IMR-90 (cell line): ENCODE measurements at regions not wholly inside any gene's neighbourhood (a gene's known extent, or its start where the extent isn't known, plus 50 kb on each side); places are given as distances from the start of the nearest gene placed in this dataset.

ENCODE experiments used
- ATAC-seq: fragments of 200-7000 bp; cut with Tn5 transposase; 2 replicates; pipeline ENCODE4 v1.9.1; 2020; ENCODE audit warnings: low read depth, mild to moderate bottlenecking, moderate library complexity
- BruUV-seq: library from RNA; stranded (reverse); fragments of 400-500 nt; replicated peaks from 2 replicates; lab custom pipeline; 2021; lab: Mats Ljungman, UMichigan
- CTCF ChIA-PET: fragments of 300-600 bp; formaldehyde crosslinking; extraction: SDS; loops from one replicate; lab custom pipeline; 2021; ENCODE audit warnings: antibody characterized with exemption; lab: Yijun Ruan, JAX
- POLR2A ChIA-PET: fragments of 300-600 bp; sonication (Branson Sonifier 250); formaldehyde crosslinking; loops from one replicate; lab custom pipeline; 2022; ENCODE audit warnings: antibody characterized with exemption; ENCODE audit not compliant: unreplicated experiment; lab: Charles Lee
- DNase-seq: peaks from one replicate; pipeline ENCODE4 v3.0.0; 2013
- H2AFZ ChIP-seq: replicated peaks from 2 replicates; pipeline ENCODE3; 2013; ENCODE audit warnings: low read length, mild to moderate bottlenecking; ENCODE audit not compliant: poor library complexity
- H2AK5ac ChIP-seq: 2 replicates; pipeline ENCODE4 v1.6.1; 2013; ENCODE audit warnings: low read depth, low read length, inconsistent platforms
- H2AK9ac ChIP-seq: replicated peaks from 2 replicates; pipeline ENCODE3; 2013; ENCODE audit warnings: mild to moderate bottlenecking, low read depth, low read length, moderate library complexity; ENCODE audit not compliant: poor library complexity
- H2BK120ac ChIP-seq: 2 replicates; pipeline ENCODE4 v1.6.1; 2013; ENCODE audit warnings: low read depth, low read length, inconsistent platforms
- H2BK15ac ChIP-seq: 3 replicates; pipeline ENCODE4 v1.6.1; 2013; ENCODE audit warnings: low read depth, low read length, inconsistent platforms
- H2BK20ac ChIP-seq: 2 replicates; pipeline ENCODE4 v1.6.1; 2013; ENCODE audit warnings: low read depth, mild to moderate bottlenecking, inconsistent platforms, low read length, moderate library complexity
- H2BK5ac ChIP-seq: 2 replicates; pipeline ENCODE4 v1.6.1; 2013; ENCODE audit warnings: mild to moderate bottlenecking, low read depth, low read length, inconsistent platforms; ENCODE audit not compliant: poor library complexity, severe bottlenecking
- H3K14ac ChIP-seq: replicated peaks from 2 replicates; pipeline ENCODE4 v1.6.1; 2013; ENCODE audit warnings: low read depth, low read length, inconsistent platforms
- H3K18ac ChIP-seq: 2 replicates; pipeline ENCODE4 v1.6.1; 2013; ENCODE audit warnings: low read depth, low read length, control low read depth
- H3K23ac ChIP-seq: 2 replicates; pipeline ENCODE4 v1.6.1; 2013; ENCODE audit warnings: low read depth, low read length, inconsistent platforms
- H3K27ac ChIP-seq: 2 replicates; pipeline ENCODE4 v1.5.1; 2013; ENCODE audit warnings: mild to moderate bottlenecking, control low read depth, low read length; ENCODE audit not compliant: insufficient read depth
- H3K27me3 ChIP-seq: 2 replicates; pipeline ENCODE4 v1.6.1; 2013; ENCODE audit warnings: low read length; ENCODE audit not compliant: control insufficient read depth, insufficient read depth
- H3K36me3 ChIP-seq: 2 replicates; pipeline ENCODE4 v1.6.1; 2013; ENCODE audit warnings: low read length, mixed read lengths; ENCODE audit not compliant: control insufficient read depth, insufficient read depth
- H3K4ac ChIP-seq: 2 replicates; pipeline ENCODE4 v1.6.1; 2013; ENCODE audit warnings: low read depth, low read length, inconsistent platforms
- H3K4me1 ChIP-seq: 2 replicates; pipeline ENCODE4 v1.6.1; 2013; ENCODE audit warnings: low read length, mixed read lengths; ENCODE audit not compliant: control insufficient read depth, insufficient read depth
- H3K4me2 ChIP-seq: 2 replicates; pipeline ENCODE4 v1.6.1; 2013; ENCODE audit warnings: low read depth, mild to moderate bottlenecking, control low read depth, low read length, moderate library complexity
- H3K4me3 ChIP-seq: 2 replicates; pipeline ENCODE4 v1.5.1; 2013; ENCODE audit warnings: low read depth, mild to moderate bottlenecking, control low read depth, low read length, moderate library complexity; ENCODE audit not compliant: insufficient read depth
- H3K56ac ChIP-seq: 2 replicates; pipeline ENCODE4 v1.6.1; 2013; ENCODE audit warnings: low read length, inconsistent platforms; ENCODE audit not compliant: insufficient read depth; ENCODE audit errors: extremely low read depth
- H3K79me1 ChIP-seq, 2 experiments: 2 replicates each; pipeline ENCODE4 v1.6.1; 2013; ENCODE audit warnings: low read length in 2 of 2, inconsistent platforms in 1 of 2, low read depth in 1 of 2
- H3K9ac ChIP-seq: 2 replicates; pipeline ENCODE4 v1.6.1; 2013; ENCODE audit warnings: low read depth, low read length, control low read depth
- H3K9me1 ChIP-seq: 2 replicates; pipeline ENCODE4 v1.6.1; 2013; ENCODE audit warnings: low read length, inconsistent platforms; ENCODE audit not compliant: insufficient read depth
- H3K9me3 ChIP-seq: 2 replicates; pipeline ENCODE4 v1.6.1; 2013; ENCODE audit warnings: low read length; ENCODE audit not compliant: control insufficient read depth, insufficient read depth
- H4K20me1 ChIP-seq: 2 replicates; pipeline ENCODE4 v1.6.1; 2013; ENCODE audit warnings: low read length, inconsistent platforms; ENCODE audit not compliant: insufficient read depth
- H4K5ac ChIP-seq: 2 replicates; pipeline ENCODE4 v1.6.1; 2013; ENCODE audit warnings: mild to moderate bottlenecking, low read depth, low read length, control low read depth
- H4K8ac ChIP-seq, 2 experiments: 2 replicates each; pipeline ENCODE4 v1.6.1; 2013; ENCODE audit warnings: low read depth in 2 of 2, low read length in 2 of 2, control low read depth in 1 of 2, inconsistent platforms in 1 of 2
- H4K91ac ChIP-seq: 2 replicates; pipeline ENCODE4 v1.6.1; 2013; ENCODE audit warnings: low read depth, low read length, inconsistent platforms; ENCODE audit not compliant: insufficient read depth
- CHD1 ChIP-seq: IDR thresholded peaks from 2 replicates; pipeline ENCODE4 v1.6.1; 2012; ENCODE audit warnings: low read depth, low read length, improper control_type of control experiment
- WGBS, 2 experiments: methylation state at CpG; one replicate each; pipeline versions ENCODE4 v1.1.5 to v1.1.7; 2013; ENCODE audit warnings: missing lambda C conversion rate in 2 of 2; ENCODE audit not compliant: insufficient read length in 1 of 2; ENCODE audit errors: extremely low coverage in 2 of 2; 5-methylcytosine and 5-hydroxymethylcytosine counted together
- dilution Hi-C: fragments of 300-500 bp; cut with HindIII; formaldehyde crosslinking; loops from one replicate; pipeline ENCODE4 v1.14.3; 2018; ENCODE audit warnings: low sequenced_read_pairs; ENCODE audit not compliant: unreplicated experiment
- in situ Hi-C: fragments of 300-500 bp; cut with MboI; formaldehyde crosslinking; loops from 3 replicates; pipeline ENCODE4 v1.14.3; 2019; ENCODE audit warnings: low sequenced_read_pairs, inconsistent platforms, mixed read lengths
- intact Hi-C: fragments of 100-400 bp; cut with micrococcal nuclease; formaldehyde crosslinking; loops from 2 replicates; pipeline ENCODE4 v1.10.0; 2022
- TF ChIP-seq, protein P1 (sequence below): conservative IDR thresholded peaks from 2 replicates; pipeline ENCODE4 v1.5.1; 2012; ENCODE audit warnings: mild to moderate bottlenecking, low read depth, low read length, improper control_type of control experiment

DNA sequence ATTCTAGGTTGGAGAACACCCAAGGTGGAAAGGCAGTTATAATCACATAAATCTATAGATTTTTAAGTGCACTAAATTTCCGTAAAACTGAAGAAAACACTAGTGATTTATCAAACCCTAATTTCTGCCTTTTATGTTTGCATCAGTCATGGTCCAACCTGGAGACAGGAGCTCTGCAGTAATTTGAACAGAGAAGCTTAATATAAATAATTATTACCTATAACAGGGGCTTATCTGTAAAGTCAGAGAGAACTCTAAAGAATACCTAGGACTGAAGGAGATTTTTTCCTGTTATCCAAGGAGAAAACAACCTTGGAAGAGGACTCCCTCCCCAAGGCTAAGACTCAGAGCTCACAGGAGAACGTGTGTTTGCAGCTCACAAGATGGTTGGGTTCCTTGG is 95.1 kb downstream of the MPP7 start:
- H3K23ac ChIP-seq: no peak overlapping the region
- no peaks in the 10 kb centered on the region for H3K36me3 ChIP-seq
- no peak overlapping the region for H2BK120ac ChIP-seq
- no peak overlapping the region for H4K91ac ChIP-seq
- intact Hi-C loops: no loop called here
- no CpG with 5 or more reads among the region's 2 CpGs for WGBS, 2 experiments
- no peak overlapping the region for H3K4ac ChIP-seq
- H3K27me3 ChIP-seq: no peaks in the 10 kb centered on the region
- no peak overlapping the region for H3K14ac ChIP-seq
- no peak overlapping the region for H4K8ac ChIP-seq
- no peak overlapping the region for H3K56ac ChIP-seq
- no peak overlapping the region for H2AK5ac ChIP-seq
- no peak overlapping the region for H2AFZ ChIP-seq
- no peak overlapping the region for H4K5ac ChIP-seq
- ChIA-PET CTCF (interaction anchor here (0.6 kb wide), 1 partner anchor 482 kb away, joined by 4 read pairs; no protein-coding TSS in a partner anchor), POLR2A (no interaction called here)
- H2BK15ac ChIP-seq: no peak overlapping the region
- TF ChIP-seq CHD1: no peak
- TF ChIP-seq, protein P1, sequence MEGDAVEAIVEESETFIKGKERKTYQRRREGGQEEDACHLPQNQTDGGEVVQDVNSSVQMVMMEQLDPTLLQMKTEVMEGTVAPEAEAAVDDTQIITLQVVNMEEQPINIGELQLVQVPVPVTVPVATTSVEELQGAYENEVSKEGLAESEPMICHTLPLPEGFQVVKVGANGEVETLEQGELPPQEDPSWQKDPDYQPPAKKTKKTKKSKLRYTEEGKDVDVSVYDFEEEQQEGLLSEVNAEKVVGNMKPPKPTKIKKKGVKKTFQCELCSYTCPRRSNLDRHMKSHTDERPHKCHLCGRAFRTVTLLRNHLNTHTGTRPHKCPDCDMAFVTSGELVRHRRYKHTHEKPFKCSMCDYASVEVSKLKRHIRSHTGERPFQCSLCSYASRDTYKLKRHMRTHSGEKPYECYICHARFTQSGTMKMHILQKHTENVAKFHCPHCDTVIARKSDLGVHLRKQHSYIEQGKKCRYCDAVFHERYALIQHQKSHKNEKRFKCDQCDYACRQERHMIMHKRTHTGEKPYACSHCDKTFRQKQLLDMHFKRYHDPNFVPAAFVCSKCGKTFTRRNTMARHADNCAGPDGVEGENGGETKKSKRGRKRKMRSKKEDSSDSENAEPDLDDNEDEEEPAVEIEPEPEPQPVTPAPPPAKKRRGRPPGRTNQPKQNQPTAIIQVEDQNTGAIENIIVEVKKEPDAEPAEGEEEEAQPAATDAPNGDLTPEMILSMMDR: no peak
- H3K79me1 ChIP-seq: no peaks in the 10 kb centered on the region
- ATAC-seq: no peak
- H3K9me1 ChIP-seq: no peaks in the 10 kb centered on the region
- no peak overlapping the region for H2BK5ac ChIP-seq
- H3K27ac ChIP-seq: no peak overlapping the region
- no peak overlapping the region for H2BK20ac ChIP-seq
- H2AK9ac ChIP-seq: no peak overlapping the region
- H3K4me2 ChIP-seq: no peak overlapping the region
- dilution Hi-C loops: no loop called here
- peaks cover 3% of the 10 kb centered on the region for H3K4me1 ChIP-seq
- in situ Hi-C loops: no loop called here
- peaks cover 6% of the 10 kb centered on the region for H3K9me3 ChIP-seq
- no peak overlapping the region for H3K4me3 ChIP-seq
- H3K9ac ChIP-seq: no peak overlapping the region
- no peaks in the 10 kb centered on the region for H4K20me1 ChIP-seq
- DNase-seq: no peak
- BruUV-seq: no TSS peak
- no peak overlapping the region for H3K18ac ChIP-seq
